Ramos (cell line): ENCODE measurements at regions not wholly inside any gene's neighbourhood (a gene's known extent, or its start where the extent isn't known, plus 50 kb on each side); places are given as distances from the start of the nearest gene placed in this dataset.
"Not testable (repeated sequence)": the region's sequence is repeated elsewhere in the genome, so short reads cannot be mapped to it uniquely, and the experiment has no call there.

Source experiments
- in situ Hi-C: fragments of 300-500 bp; cut with MboI; formaldehyde crosslinking; loops from one replicate; pipeline ENCODE4 v1.14.3; 2022; ENCODE audit warnings: low sequenced_read_pairs; ENCODE audit not compliant: unreplicated experiment

DNA sequence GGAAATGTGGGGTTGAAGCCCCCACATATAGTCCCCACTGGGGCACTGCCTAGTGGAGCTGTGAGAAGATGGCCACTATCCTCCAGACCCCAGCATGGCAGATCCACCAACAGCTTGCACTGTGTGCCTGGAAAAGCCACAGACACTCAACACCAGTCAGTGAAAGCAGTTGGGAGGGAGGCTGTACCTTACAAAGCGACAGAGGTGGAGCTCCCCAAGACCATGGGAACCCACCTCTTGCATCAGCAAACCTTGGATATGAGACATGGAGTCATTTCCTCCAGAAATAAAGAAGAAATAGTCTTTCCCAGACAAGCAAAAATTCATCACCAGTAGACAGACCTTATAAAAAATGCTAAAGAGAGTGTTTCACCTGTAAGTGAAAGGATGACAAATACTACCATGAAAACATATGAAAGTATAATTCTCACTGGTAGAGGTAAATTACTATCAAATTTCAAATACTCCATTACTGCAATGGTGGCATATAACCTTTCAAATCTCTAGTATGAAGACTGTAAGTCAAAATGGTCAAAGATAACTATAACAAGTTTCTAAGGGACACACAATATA is 152.6 kb upstream of the EPHA4 start:
- in situ Hi-C loops = no loop called here

GRCh38 chr2:221724117-221724516 is 152.0 kb upstream of the EPHA4 start:
- in situ Hi-C loops = not testable (repeated sequence)

DNA sequence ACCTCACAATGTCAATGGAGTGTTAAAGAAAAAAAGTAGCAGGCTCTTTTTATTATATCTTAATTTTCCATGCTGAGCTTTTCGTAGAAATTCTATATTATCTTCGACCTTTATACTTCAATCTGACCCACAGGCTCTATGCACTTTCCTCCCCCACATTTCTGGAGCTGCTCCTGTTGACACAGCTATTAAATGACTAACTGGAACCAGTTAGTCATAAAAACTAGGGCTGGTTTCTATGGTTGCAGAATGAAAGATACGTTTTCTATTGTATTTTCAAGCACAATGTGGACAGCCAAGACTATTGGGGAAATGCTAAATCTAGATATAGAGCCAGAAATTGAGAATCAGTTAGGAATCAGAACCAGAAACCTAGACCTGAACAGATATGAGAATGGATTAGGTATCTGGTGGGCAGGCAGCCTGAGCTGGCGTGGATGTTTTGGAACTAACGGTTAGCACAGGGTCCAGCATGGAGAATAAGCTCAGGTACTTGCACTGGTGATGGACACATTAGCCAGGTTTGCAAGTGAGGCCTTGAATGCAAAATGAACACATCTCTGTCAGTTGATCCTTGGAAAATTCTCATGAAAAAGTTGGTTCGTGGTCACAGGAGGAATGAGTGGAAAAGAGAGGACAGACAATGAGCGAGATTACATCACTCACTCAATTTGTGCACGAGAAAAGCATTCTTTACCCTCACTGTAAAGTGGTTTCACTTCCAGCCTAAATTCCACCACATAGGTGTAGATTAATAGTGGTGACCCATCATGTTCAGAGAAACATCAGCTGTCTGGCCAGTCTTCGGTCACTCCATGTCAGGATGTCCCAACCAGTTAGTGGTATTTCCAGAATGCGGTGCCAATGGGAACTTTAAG is 144.6 kb upstream of the EPHA4 start:
- in situ Hi-C loops = no loop called here

- in situ Hi-C loops = no loop called here
Measured at GRCh38 chr2:221715523-221716247, 143.6 kb upstream of the EPHA4 start.

- in situ Hi-C loops = no loop called here
Measured at GRCh38 chr2:221710744-221711143, 138.6 kb upstream of the EPHA4 start.

- in situ Hi-C loops = no loop called here
Measured at GRCh38 chr2:221708902-221709301, 136.8 kb upstream of the EPHA4 start.

DNA sequence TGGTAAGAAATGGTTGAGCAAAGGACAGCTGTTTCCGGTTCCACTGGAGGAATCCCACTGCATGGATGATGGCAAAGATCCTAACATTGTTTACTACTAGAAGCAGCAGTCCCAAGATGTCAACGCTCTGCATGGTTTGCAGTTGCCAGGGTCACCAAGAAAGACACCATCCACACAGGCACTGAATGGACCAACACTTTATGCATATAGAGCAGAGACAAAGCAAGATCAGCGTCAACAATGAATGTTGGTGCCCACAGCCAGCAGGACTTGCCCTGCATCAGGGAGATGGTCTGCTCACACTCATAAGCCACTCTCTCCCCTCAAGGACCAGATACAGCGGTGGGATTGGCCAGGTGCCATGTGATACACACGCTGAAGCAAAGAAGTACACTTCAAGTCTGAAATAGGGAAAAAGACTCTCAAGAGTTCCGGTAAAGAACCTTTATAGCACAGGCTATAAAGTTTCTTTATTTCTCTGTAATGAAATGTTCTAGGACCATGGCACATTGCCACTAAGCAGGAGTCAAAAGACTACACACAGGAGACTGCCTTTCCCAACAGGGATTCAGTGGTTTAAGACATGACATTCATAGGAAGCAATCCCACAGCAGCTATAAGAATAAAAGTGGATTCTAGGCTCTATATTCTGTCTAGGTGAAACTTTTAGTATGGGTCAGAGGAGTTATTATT is 133.2 kb upstream of the EPHA4 start:
- in situ Hi-C loops = no loop called here

DNA sequence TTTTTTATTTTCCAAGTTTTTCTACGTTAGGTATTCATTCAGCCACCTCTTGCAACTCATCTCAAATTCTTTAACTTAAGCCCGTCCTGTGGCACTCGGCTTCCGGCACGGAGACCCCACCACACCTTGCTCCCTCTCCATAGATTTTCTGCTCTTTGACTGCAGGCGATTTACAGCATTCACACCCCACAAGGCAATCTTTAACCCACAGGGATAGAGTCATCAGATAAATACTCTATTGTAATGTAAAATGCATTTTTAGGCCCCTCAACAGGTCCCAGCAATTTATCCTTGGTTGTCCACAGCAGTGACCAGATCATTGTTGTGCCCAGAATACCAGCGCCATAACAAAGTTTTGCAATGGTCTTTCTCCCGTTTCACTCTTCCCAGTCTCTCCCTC is 132.3 kb upstream of the EPHA4 start:
- in situ Hi-C loops = no loop called here

GRCh38 chr2:221693365-221693764 is 121.3 kb upstream of the EPHA4 start:
- in situ Hi-C loops = no loop called here

DNA sequence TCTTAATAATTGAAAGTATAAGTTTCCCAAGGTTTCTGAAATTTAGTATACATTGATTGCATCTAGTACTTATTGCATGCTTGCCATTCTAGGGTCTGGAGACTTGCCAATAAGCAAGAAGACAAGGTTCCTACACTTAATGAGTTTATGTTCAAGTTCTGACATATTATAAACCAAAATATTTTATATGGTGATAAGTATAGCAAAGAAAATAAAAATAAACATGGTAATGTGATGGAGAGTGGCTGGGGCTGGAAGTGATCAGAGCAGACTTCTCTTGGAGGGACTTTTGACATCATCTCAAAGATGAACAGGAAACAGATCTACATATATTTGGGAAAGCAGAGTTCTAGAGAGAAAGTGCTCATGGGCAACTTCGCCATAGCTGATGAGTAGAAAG is 119.5 kb upstream of the EPHA4 start:
- in situ Hi-C loops = no loop called here

DNA sequence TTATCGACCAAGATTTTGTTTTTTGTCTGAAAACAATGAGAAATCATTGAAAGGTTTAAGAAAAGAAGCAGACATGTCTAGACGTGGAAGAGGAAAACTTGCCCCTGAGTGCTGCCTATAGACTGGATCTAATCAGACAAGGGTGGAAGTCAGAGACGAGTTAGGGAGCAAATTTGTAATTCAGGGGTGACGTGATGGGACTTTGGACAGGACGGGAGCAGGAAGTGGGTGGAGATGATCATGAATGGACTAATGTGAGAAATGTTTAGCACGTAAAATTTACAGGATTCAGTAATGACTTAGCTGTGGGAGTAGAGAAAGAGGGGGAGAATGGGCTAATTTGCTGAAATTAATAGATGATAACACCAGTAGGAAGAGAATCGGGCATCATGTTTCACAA is 117.0 kb upstream of the EPHA4 start:
- in situ Hi-C loops = no loop called here

- in situ Hi-C loops = no loop called here
Measured at GRCh38 chr2:221680548-221680947, 108.4 kb upstream of the EPHA4 start.

DNA sequence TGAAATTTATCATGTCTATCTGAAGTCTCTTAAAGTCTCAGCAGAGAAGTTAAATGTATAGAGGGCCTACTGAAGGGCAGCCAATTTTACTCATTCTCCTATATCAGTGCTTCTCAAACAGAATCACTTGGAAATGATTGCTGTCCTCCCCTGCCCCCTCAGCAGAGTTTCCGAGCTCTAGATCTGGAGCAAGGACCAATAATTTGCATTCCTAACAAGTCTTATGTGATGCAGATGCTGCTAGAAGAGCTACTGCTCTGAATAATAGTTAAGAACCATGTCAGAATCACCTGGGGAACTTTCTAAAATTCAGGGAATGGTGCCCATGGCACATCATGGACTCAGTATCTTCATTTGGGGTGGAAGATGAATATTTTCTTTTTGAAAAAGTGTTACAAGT is 105.6 kb upstream of the EPHA4 start:
- in situ Hi-C loops = no loop called here

DNA sequence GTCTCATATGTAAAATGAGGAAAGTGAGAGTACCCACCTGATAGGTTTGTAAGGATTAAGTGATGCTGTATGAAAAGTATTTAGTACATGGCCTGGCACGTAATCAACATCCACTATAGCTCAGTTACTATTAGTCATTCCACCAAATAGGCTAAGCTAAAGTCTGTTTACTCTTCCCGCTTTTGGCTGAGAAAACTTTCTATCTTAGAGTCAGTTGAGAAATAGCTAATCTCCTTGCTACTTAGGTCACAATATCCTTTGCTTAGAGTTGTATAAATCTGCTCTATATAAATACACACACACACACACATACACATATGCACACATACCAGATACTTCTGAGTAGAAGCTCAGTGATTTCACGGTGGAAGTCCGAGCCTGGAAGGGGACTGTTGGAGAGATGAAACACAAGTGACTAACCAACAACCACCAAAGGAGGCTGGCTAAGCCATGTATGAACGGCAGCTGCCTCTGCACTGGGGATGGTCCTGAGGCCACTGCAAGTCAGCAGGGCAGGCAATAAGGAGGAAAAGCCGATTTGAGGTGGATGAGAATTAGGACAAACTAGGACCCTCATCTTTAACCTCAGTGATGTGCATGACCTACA is 104.6 kb upstream of the EPHA4 start:
- in situ Hi-C loops = no loop called here

- in situ Hi-C loops = no loop called here
Measured at GRCh38 chr2:221675201-221675908, 103.3 kb upstream of the EPHA4 start.

DNA sequence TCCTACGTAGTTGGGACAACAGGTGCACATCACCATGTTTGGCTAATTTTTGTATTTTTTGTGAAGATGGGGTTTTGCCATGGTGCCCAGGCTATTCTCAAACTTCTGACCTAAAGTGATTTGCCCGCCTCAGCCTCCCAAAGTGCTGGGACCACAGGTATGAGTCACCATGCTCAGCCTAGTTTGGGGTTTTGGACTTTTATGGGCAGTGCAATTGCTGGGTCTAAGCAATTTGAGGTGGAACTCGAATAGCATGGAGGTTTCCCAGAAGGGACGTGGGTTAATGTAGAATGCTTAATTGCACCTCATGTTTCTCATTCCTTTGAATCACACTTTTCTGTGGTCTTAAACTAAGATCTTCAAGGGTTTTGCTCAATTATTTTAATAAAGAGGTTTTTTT is 102.3 kb upstream of the EPHA4 start:
- in situ Hi-C loops = no loop called here

DNA sequence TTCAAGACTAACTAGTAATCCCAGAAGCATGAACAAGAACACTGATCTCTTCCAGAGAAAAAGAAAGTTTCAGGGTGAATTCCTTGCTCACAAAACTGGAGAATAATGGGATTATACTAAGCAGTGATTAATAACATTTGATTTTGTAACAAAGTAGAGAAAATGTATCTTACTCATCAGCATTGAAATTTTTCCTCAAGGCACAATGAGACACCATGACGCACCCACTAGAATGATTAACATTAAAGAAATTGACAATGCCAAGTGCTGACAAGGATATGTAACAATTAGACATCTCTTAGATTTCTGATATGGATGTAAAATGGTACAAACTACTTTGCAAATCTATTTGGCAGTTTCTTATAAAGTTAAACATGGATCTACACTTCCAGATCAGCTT is 101.1 kb upstream of the EPHA4 start:
- in situ Hi-C loops = no loop called here

- in situ Hi-C loops = no loop called here
Measured at GRCh38 chr2:221671515-221671914, 99.4 kb upstream of the EPHA4 start.

DNA sequence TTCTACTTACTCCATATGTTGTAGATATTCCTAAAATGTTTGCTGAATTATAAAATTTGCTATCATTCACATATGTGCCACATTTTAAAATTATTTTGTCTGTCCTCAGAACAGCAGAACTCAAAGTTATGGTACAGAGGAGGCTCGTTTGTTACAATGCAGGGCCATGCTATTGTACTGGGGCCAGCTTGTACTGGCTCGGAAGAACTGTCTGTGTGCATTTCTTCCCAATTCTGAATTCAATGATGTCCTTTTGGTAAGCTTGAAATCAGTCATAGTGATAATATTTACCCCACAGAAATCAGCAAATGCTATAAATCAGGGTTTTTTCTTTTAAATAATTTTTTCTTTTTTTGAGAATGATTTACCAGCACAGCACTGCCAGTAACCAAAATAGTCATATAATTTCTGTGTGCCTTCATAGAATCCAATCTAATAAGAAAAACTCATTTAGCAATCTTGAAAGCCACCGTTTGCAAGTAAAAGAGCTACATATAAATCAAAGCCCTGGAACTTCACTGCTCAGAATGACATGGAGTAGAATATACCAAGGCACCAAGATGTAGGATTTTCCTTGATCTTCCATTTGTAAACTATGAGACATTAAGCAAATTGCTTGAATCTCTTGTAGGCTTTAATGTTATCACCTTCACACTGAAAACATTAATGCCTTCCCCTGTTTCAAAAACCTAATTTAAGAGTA is 90.7 kb upstream of the EPHA4 start:
- in situ Hi-C loops = no loop called here
